Activated CD4-positive, alpha-beta T cell treated with anti-CD3 and anti-CD28 coated beads for 48 hours (primary cell): ENCODE measurements at regions not wholly inside any gene's neighbourhood (a gene's known extent, or its start where the extent isn't known, plus 50 kb on each side); places are given as distances from the start of the nearest gene placed in this dataset.
"Not testable (repeated sequence)": the region's sequence is repeated elsewhere in the genome, so short reads cannot be mapped to it uniquely, and the experiment has no call there.

ENCODE experiments used
- DNase-seq: peaks from one replicate; pipeline ENCODE4 v3.0.0-alpha.2; 2020

DNA sequence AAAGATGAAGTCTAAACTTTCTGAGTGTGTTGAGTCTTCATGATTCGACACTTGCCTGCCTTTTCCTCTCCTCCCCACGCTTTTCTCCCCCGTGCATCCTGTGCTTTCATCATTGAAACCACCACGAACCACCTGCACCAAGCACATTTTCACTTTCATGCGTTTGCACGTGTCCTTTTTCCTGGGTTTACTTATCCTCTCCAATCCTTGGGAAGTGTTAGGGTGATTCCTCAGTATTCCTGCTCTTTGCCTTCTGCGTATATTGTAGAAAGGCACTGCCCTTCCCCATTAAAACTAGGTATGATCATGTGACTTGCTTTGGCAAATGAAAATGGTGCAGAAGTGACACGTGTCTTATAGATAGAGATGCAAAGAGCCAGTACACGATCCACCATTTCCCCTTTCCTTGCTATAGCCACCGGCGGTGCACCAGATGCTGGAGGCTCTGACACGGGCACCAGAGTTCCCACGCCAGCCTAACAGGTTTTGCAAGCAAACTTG, 106.6 kb downstream of the BRMS1L start:
- peak; percentile 51 for DNase-seq

DNA sequence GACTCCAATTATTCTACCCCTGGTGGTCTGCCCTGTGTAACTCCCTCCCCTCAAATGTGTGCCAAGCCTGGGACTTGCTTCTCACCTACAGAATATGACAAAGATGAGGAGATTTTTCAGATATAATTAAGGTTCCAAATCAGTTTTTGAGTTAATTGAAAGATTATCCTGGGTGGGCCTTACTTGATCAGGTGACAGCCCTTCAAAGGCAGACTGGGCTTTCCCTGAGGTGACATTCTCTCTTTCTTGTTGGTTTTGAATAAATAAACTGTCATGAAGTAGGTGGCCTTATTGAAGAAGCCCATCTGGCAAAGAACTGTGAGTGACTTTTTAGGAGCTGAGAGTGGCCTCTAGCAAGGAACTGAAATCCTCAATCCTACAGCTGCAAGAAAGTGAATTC, 106.0 kb downstream of the BRMS1L start:
- no peak for DNase-seq

DNA sequence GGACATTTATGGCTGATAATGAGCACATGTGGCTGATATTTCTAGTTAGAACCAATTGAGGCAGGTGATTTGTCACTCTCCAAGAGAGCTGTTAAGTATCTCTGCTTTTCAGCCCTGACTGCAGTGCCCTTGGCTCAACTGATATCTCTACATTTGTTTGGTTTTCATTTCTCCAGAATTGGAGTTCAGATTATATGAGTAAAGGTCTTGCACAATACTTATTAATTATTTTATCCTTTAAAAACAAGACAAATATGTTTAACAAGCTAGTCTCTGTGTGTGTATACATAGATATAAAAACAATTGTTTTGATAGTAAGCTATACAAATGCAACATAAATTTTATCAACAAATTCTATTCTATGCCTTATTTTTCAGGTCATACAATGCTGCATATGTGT, 105.2 kb downstream of the BRMS1L start:
- no peak for DNase-seq

- DNase-seq = no peak
Measured at GRCh38 chr14:35929186-35929585, 103.0 kb downstream of the BRMS1L start.

- peak; percentile 6 for DNase-seq
Measured at GRCh38 chr14:35927727-35928126, 101.6 kb downstream of the BRMS1L start.

DNA sequence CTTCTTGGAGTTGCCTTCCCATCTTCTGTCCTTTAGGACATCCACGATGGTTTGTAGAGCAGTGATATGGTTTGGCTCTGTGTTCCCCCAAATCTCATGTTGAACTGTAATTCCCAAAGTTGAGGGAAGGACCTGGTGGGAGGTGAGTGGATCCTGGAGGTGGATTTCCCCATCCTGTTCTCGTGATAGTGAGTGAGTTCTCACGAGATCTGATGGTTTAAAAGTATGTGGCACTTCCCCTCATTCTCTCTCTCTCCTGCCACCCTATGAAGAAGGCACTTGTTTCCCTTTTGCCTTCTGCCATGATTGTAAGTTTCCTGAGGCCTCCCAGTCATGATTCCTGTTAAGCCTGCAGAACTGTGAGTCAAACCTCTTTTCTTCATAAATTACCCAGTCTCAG, 99.2 kb downstream of the BRMS1L start:
- no peak for DNase-seq

GRCh38 chr14:35922590-35922989, 96.5 kb downstream of the BRMS1L start:
- DNase-seq = not testable (repeated sequence)

DNA sequence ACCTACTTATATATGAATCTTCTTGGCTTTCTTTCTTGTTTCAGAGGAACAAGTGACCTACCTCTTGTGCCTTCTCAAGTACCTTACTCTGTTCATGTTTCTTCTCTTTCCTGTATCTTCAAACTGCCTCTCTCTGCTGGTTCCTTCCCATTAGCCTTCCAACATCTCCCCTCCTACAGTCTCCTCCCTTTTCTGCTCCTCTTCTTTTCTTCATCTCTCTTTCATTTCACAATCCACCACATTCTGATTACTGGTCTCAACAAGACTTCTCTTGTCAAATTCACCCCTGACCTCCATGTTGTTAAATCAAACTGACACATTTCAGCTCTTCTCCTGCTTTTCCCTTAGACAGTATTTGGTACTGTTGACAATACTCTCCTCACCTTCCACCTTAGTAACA, 95.6 kb downstream of the BRMS1L start:
- no peak for DNase-seq
